GM10248 (cell line): ENCODE measurements at regions not wholly inside any gene's neighbourhood (a gene's known extent, or its start where the extent isn't known, plus 50 kb on each side); places are given as distances from the start of the nearest gene placed in this dataset.

ENCODE experiments used
- CTCF ChIA-PET: fragments of 300-600 bp; sonication (Branson Sonifier 250); formaldehyde crosslinking; extraction: SDS; loops from one replicate; lab custom pipeline; 2021; ENCODE audit warnings: antibody characterized with exemption; lab: Yijun Ruan, JAX
- POLR2A ChIA-PET: fragments of 350-650 bp; sonication (Branson Sonifier 250); formaldehyde crosslinking; extraction: SDS; loops from one replicate; lab custom pipeline; 2020; ENCODE audit warnings: antibody characterized with exemption; lab: Yijun Ruan, JAX
- DNase-seq: peaks from one replicate; pipeline ENCODE4 v3.0.0; 2012; ENCODE audit errors: extremely low spot score
- TF ChIP-seq, protein P1 (sequence below): IDR thresholded peaks from 2 replicates; pipeline ENCODE4 v1.5.1; 2012; ENCODE audit warnings: mild to moderate bottlenecking, low read depth; ENCODE audit errors: extremely low read depth, missing control alignments, control extremely low read depth

DNA sequence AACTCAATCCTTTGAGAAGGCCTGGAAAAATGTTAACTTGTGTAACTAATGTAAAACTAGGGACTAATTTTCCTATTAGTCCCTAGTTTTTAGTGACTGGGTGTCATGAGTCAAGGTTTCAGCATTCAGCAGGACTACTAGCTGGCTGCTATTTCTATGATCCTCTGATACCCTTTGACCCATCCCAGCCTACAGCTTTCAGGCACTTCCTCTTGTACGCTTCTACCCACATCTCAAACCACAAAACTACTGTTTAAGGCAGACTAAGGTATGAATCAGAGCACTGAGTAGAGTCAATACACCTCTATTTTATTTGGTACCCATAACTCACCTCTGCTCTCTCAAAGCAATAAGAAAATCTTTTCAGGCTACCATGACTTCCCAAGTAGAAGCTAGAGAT is 809.6 kb downstream of the PDHA2 start:
- TF ChIP-seq, protein P1, sequence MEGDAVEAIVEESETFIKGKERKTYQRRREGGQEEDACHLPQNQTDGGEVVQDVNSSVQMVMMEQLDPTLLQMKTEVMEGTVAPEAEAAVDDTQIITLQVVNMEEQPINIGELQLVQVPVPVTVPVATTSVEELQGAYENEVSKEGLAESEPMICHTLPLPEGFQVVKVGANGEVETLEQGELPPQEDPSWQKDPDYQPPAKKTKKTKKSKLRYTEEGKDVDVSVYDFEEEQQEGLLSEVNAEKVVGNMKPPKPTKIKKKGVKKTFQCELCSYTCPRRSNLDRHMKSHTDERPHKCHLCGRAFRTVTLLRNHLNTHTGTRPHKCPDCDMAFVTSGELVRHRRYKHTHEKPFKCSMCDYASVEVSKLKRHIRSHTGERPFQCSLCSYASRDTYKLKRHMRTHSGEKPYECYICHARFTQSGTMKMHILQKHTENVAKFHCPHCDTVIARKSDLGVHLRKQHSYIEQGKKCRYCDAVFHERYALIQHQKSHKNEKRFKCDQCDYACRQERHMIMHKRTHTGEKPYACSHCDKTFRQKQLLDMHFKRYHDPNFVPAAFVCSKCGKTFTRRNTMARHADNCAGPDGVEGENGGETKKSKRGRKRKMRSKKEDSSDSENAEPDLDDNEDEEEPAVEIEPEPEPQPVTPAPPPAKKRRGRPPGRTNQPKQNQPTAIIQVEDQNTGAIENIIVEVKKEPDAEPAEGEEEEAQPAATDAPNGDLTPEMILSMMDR = no peak
- POLR2A ChIA-PET = no interaction called here
- CTCF ChIA-PET = no interaction called here
- DNase-seq = no peak

DNA sequence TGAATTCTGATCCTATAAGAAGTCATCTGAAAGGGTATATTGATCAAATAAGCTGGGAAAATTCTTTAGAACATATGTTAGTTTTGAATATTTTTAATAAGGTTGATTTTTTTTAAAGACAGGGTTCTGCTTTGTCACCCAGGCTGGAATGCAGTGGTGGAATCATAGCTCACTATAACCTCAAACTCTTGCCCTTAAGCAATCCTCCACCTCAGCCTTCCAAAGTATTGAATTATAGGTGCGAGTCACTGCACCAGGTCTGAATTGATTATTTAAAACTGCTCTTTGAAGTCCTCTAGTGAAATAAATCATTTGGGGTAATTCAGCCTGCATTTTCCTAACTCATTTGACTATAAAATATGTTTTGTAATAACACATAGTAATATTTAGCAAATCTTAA is 812.3 kb downstream of the PDHA2 start:
- TF ChIP-seq, protein P1 = no peak
- CTCF ChIA-PET = interaction anchor here (0.9 kb wide), 1 partner anchor 21 kb away, joined by 3 read pairs; no protein-coding TSS in a partner anchor
- POLR2A ChIA-PET = no interaction called here
- no peak for DNase-seq

DNA sequence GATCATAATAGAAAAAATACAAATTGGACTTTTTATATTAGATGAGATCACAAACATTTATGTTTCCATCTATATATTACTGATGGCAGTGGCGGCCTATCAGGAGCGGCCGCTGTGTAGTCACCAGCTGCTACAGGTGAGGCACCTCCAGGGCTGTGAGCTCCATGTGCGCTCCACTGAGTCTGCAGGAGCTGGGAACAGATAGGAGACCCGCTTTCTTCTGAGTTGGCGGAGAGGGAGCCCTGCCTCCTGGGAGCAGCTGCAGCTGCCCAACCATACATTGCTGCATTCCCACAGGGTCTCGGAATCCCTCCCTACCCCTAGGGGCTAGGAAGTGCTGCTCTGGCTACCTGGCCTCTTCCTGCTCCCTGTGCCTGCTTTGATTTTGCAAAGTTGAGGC is 812.9 kb downstream of the PDHA2 start:
- ChIA-PET CTCF (no interaction called here), POLR2A (no interaction called here)
- TF ChIP-seq, protein P1 = no peak
- no peak for DNase-seq

DNA sequence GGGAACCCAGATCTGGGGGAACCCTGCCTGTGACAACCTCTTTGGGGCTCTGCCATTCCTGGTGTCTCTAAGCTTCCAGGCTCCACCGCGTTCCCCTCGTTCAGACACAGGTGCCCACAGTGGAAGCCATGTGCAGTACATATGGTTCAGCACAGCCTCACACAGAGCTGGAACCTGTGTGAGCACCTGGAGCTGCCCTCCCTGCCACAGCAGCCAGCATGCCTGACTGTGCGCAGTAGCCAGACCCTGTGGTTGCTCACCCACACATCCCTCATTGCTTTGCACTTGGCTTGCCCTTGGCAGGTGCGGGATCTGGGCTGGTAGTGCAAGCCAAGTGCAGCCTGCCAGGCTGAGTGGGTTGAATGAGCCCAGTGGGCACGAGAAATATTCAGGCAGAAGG is 814.2 kb downstream of the PDHA2 start:
- TF ChIP-seq, protein P1 = no peak
- DNase-seq = no peak
- CTCF ChIA-PET = no interaction called here
- POLR2A ChIA-PET = no interaction called here

DNA sequence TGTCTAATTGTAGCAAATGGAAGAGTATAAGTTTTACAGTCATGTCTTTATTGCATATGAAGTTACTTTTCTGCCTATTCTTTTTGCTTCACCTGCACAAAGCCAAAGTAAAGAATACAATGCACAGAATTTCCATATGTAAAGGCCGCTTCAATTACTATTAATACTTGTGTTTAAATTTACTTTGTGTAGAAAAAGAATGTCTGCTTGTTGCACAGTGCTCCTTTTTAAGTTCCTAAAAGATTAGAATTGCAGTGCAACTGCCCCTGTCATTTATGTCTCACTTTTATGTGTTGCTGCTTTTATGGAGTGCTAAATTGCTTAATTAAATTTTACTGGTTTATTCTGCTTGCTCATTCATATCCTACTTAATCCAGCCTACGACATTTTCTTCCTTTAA is 830.5 kb downstream of the PDHA2 start:
- no peak for DNase-seq
- CTCF ChIA-PET = no interaction called here
- POLR2A ChIA-PET = no interaction called here
- TF ChIP-seq, protein P1 = no peak

DNA sequence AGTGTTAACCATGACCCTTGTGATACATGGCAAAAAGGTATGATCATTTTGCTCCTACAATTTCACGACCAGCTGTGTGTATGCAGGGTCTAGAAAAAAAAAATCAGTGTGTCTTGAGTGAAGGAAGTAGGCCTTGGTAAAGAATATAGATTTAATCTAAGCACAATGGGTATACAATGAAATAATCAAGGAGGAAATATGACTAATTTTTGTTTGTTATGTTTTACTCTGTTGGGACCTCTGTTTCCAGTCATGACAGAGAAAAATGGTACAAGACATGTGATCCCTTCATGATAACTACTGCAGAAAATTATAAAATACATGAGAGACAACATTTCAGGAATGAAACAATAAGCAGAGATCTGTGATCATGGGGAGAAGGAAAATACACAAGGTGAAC is 835.5 kb downstream of the PDHA2 start:
- ChIA-PET POLR2A (no interaction called here), CTCF (interaction anchor here (1.7 kb wide), 1 partner anchor 20 kb away, joined by 3 read pairs; no protein-coding TSS in a partner anchor)
- TF ChIP-seq, protein P1 = no peak
- DNase-seq = no peak
